Nephron progenitor cell (in vitro differentiated cells): ENCODE measurements at regions not wholly inside any gene's neighbourhood (a gene's known extent, or its start where the extent isn't known, plus 50 kb on each side); places are given as distances from the start of the nearest gene placed in this dataset.

Experiments used
- DNase-seq: peaks from one replicate; pipeline ENCODE4 v3.0.0; 2021
- H3K27ac Mint-ChIP-seq: 2 replicates; pipeline ENCODE4 v1.8.0; 2021; ENCODE audit warnings: mild to moderate bottlenecking, moderate library complexity, mixed read lengths
- H3K27me3 Mint-ChIP-seq: 2 replicates; pipeline ENCODE4 v1.8.0; 2021; ENCODE audit warnings: mild to moderate bottlenecking, low read depth, mixed read lengths; ENCODE audit not compliant: poor library complexity
- H3K36me3 Mint-ChIP-seq: 2 replicates; pipeline ENCODE4 v1.8.0; 2021; ENCODE audit warnings: low read depth, mixed read lengths
- H3K4me1 Mint-ChIP-seq: 2 replicates; pipeline ENCODE4 v1.8.0; 2021; ENCODE audit warnings: mixed read lengths
- H3K4me3 Mint-ChIP-seq: 2 replicates; pipeline ENCODE4 v1.8.0; 2021; ENCODE audit warnings: mild to moderate bottlenecking, moderate library complexity, mixed read lengths
- H3K9me3 Mint-ChIP-seq: 2 replicates; pipeline ENCODE4 v1.8.0; 2021; ENCODE audit warnings: mild to moderate bottlenecking, moderate library complexity, mixed read lengths
- CTCF ChIP-seq: fragments of 200-600 bp; sonication (generic); IDR thresholded peaks from 2 replicates; pipeline ENCODE4 v1.5.0; 2021; ENCODE audit warnings: antibody characterized with exemption

GRCh38 chr21:36532769-36533467, 53.0 kb upstream of the CLDN14 start:
- no peaks in the 10 kb centered on the region for H3K9me3 Mint-ChIP-seq
- H3K4me3 Mint-ChIP-seq, result no peak overlapping the region
- DNase-seq, result no peak
- peaks cover 22% of the 10 kb centered on the region for H3K4me1 Mint-ChIP-seq
- H3K36me3 Mint-ChIP-seq, result no peaks in the 10 kb centered on the region
- H3K27ac Mint-ChIP-seq, result no peak overlapping the region
- no peak for TF ChIP-seq CTCF
- peaks cover 12% of the 10 kb centered on the region for H3K27me3 Mint-ChIP-seq

- DNase-seq, result no peak
- Mint-ChIP-seq H3K9me3 (no peaks in the 10 kb centered on the region), H3K27me3 (peaks cover 12% of the 10 kb centered on the region), H3K27ac (no peak overlapping the region), H3K4me1 (peaks cover 22% of the 10 kb centered on the region), H3K4me3 (no peak overlapping the region), H3K36me3 (no peaks in the 10 kb centered on the region)
- no peak for TF ChIP-seq CTCF
Measured at GRCh38 chr21:36533468-36533848, 53.5 kb upstream of the CLDN14 start.

GRCh38 chr21:36534656-36535055, 54.7 kb upstream of the CLDN14 start:
- Mint-ChIP-seq H3K4me1 (peaks cover 22% of the 10 kb centered on the region), H3K9me3 (no peaks in the 10 kb centered on the region), H3K27me3 (peaks cover 8% of the 10 kb centered on the region), H3K27ac (no peak overlapping the region), H3K4me3 (no peak overlapping the region), H3K36me3 (no peaks in the 10 kb centered on the region)
- no peak for TF ChIP-seq CTCF
- no peak for DNase-seq

- peaks cover 13% of the 10 kb centered on the region for H3K4me1 Mint-ChIP-seq
- H3K9me3 Mint-ChIP-seq, result no peaks in the 10 kb centered on the region
- DNase-seq, result no peak
- no peak overlapping the region for H3K4me3 Mint-ChIP-seq
- TF ChIP-seq CTCF, result no peak
- H3K27ac Mint-ChIP-seq, result no peak overlapping the region
- H3K27me3 Mint-ChIP-seq, result peaks cover 4% of the 10 kb centered on the region
- H3K36me3 Mint-ChIP-seq, result no peaks in the 10 kb centered on the region
Measured at GRCh38 chr21:36535618-36536241, 55.8 kb upstream of the CLDN14 start.

DNA sequence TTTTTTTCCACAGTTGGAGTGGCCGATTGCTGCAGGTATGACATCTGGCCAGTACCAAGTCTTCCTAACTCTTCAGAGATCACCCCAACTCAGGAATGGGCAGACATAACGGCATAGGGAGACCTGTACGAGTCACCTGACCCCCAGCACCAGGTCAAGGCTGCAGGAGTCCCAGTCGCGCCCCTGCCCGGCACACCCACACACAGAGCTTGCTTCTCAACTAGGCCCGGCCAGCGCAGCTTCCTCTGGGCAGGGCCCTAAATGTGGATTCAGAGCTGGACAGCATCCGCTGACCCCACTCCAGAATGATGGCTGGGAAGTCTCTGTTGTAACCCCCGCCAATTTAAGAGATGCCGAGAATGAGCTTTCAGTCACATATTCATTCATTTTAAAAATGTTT, 58.8 kb upstream of the CLDN14 start:
- Mint-ChIP-seq H3K4me3 (no peak overlapping the region), H3K27me3 (peaks cover 4% of the 10 kb centered on the region), H3K4me1 (peaks cover 18% of the 10 kb centered on the region), H3K36me3 (no peaks in the 10 kb centered on the region), H3K9me3 (no peaks in the 10 kb centered on the region), H3K27ac (no peak overlapping the region)
- no peak for DNase-seq
- TF ChIP-seq CTCF, result no peak
